Fibroblast of lung (primary cell): ENCODE measurements at regions not wholly inside any gene's neighbourhood (a gene's known extent, or its start where the extent isn't known, plus 50 kb on each side); places are given as distances from the start of the nearest gene placed in this dataset.

Experiments
- CTCF ChIP-seq, 2 donors: IDR thresholded peaks in 1 of 2; conservative IDR thresholded peaks in 1 of 2; 1 replicate in 1 of 2; 2 replicates in 1 of 2; pipeline ENCODE4 v1.5.1; 2011 to 2012; ENCODE audit warnings: low read length in 2 of 2, control low read depth in 1 of 2, inconsistent platforms in 1 of 2, low read depth in 1 of 2, mild to moderate bottlenecking in 1 of 2
- EZH2 ChIP-seq: IDR thresholded peaks from 2 replicates; pipeline ENCODE4 v1.5.1; 2012; ENCODE audit warnings: low read length, control low read depth, mild to moderate bottlenecking; ENCODE audit errors: missing control alignments

- TF ChIP-seq CTCF (conservative IDR thresholded peaks at IDR 0.05 in 1 of 2, IDR thresholded peaks at IDR 0.05 in 1 of 2; ENCODE audit: low read depth in 1 of 2, low read length in 2 of 2) (no peak), EZH2 (no peak)
These were observed 72.7 kb downstream of the DIRAS3 start for GRCh38 chr1:67977756-67978155.
